LHCN-M2 (cell line): ENCODE measurements at regions not wholly inside any gene's neighbourhood (a gene's known extent, or its start where the extent isn't known, plus 50 kb on each side); places are given as distances from the start of the nearest gene placed in this dataset.
"Not testable (repeated sequence)": the region's sequence is repeated elsewhere in the genome, so short reads cannot be mapped to it uniquely, and the experiment has no call there.

ENCODE experiments used
- DNase-seq: peaks from one replicate; pipeline ENCODE4 v3.0.0-alpha.2; 2012; ENCODE audit warnings: low read depth

- no peak for DNase-seq
These were observed 76.3 kb downstream of the DRAM2 start for GRCh38 chr1:111063595-111063994.

GRCh38 chr1:111062624-111063023 is 77.3 kb downstream of the DRAM2 start:
- no peak for DNase-seq

- no peak for DNase-seq
These were observed 77.8 kb downstream of the DRAM2 start for GRCh38 chr1:111062081-111062480.

- DNase-seq = no peak
These were observed 85.2 kb downstream of the DRAM2 start for GRCh38 chr1:111054656-111055055.

GRCh38 chr1:111052246-111052645 is 87.6 kb downstream of the DRAM2 start:
- DNase-seq = peak; percentile 12

- not testable (repeated sequence) for DNase-seq
These were observed 84.5 kb upstream of the LRIF1 start for GRCh38 chr1:111048253-111048652.

- DNase-seq = no peak
These were observed 81.5 kb upstream of the LRIF1 start for GRCh38 chr1:111045033-111045722.

GRCh38 chr1:111032295-111032897 is 68.7 kb upstream of the LRIF1 start:
- peak; percentile 41 for DNase-seq

GRCh38 chr1:111030590-111030989 is 66.9 kb upstream of the LRIF1 start:
- DNase-seq = peak; percentile 55

GRCh38 chr1:111025109-111025508 is 61.4 kb upstream of the LRIF1 start:
- no peak for DNase-seq

GRCh38 chr1:111015222-111015621 is 51.5 kb upstream of the LRIF1 start:
- DNase-seq = no peak
